Body of pancreas (tissue), 4 donors: ENCODE measurements at regions not wholly inside any gene's neighbourhood (a gene's known extent, or its start where the extent isn't known, plus 50 kb on each side); places are given as distances from the start of the nearest gene placed in this dataset.

ENCODE experiments used
- ATAC-seq: fragments of 150-250 bp; one replicate; pipeline ENCODE4 v1.9.1; 2016
- DNase-seq, 4 donors: peaks; one replicate each; pipeline ENCODE4 v3.0.0-alpha.2; 2019
- H3K27ac ChIP-seq, 4 donors: fragments of 200-600 bp; sonication (generic); 1 replicate in 3 of 4; 2 replicates in 1 of 4; pipeline versions ENCODE4 v1.5.1 to v1.6.1; 2016 to 2019; ENCODE audit warnings: mild to moderate bottlenecking in 1 of 4, mixed read lengths in 1 of 4, moderate library complexity in 1 of 4
- H3K27me3 ChIP-seq, 2 donors: fragments of 200-600 bp; sonication (generic); one replicate each; pipeline ENCODE4 v1.6.0; 2016; ENCODE audit warnings: mild to moderate bottlenecking in 1 of 2
- H3K36me3 ChIP-seq, 2 donors: fragments of 200-600 bp; sonication (generic); replicated peaks in 1 of 2; 2 replicates each; pipeline ENCODE4 v1.5.1; 2016; ENCODE audit warnings: low read depth in 2 of 2; ENCODE audit not compliant: insufficient read depth in 1 of 2
- H3K4me1 ChIP-seq: fragments of 200-600 bp; sonication (generic); one replicate; pipeline ENCODE4 v1.6.0; 2016
- H3K4me3 ChIP-seq, 2 donors: fragments of 200-600 bp; sonication (generic); 1 replicate in 1 of 2; 2 replicates in 1 of 2; pipeline ENCODE4 v1.5.1; 2016 to 2019
- H3K9me3 ChIP-seq, 3 donors: fragments of 200-600 bp; sonication (generic); 1 replicate in 2 of 3; 2 replicates in 1 of 3; pipeline ENCODE4 v1.5.1; 2016
- POLR2A ChIP-seq, 3 donors: fragments of 450-650 bp; IDR thresholded peaks; one replicate each; pipeline ENCODE4 v1.6.1; 2016; ENCODE audit warnings: antibody characterized with exemption in 3 of 3, mild to moderate bottlenecking in 2 of 3
- WGBS, 2 donors: methylation state at CpG; one replicate each; pipeline ENCODE4 v1.1.5; 2017; 5-methylcytosine and 5-hydroxymethylcytosine counted together
- intact Hi-C: fragments of 100-400 bp; cut with DNase I; formaldehyde crosslinking; loops from one replicate; pipeline ENCODE4 v1.15.1; 2023
- TF ChIP-seq, protein P1 (sequence below), 7 experiments: fragments of 450-650 bp in 4 of 7; fragments of 200-600 bp in 3 of 7; sonication (generic) in 3 of 7; IDR thresholded peaks; one replicate each; pipeline ENCODE4 v1.5.1; 2016 to 2019; ENCODE audit warnings: antibody characterized with exemption in 7 of 7

GRCh38 chr7:126228356-126229061, 1024.2 kb downstream of the GRM8 start:
- no peaks in the 10 kb centered on the region for H3K4me1 ChIP-seq
- ATAC-seq = no peak
- 74 to 75% methylated on average over 4 of the region's 4 CpGs for WGBS, 2 donors
- no peaks in the 10 kb centered on the region for H3K27me3 ChIP-seq
- no peaks in the 10 kb centered on the region for H3K36me3 ChIP-seq
- H3K9me3 ChIP-seq = no peaks in the 10 kb centered on the region
- TF ChIP-seq POLR2A (IDR thresholded peaks at IDR 0.05) = no peak
- TF ChIP-seq, protein P1, sequence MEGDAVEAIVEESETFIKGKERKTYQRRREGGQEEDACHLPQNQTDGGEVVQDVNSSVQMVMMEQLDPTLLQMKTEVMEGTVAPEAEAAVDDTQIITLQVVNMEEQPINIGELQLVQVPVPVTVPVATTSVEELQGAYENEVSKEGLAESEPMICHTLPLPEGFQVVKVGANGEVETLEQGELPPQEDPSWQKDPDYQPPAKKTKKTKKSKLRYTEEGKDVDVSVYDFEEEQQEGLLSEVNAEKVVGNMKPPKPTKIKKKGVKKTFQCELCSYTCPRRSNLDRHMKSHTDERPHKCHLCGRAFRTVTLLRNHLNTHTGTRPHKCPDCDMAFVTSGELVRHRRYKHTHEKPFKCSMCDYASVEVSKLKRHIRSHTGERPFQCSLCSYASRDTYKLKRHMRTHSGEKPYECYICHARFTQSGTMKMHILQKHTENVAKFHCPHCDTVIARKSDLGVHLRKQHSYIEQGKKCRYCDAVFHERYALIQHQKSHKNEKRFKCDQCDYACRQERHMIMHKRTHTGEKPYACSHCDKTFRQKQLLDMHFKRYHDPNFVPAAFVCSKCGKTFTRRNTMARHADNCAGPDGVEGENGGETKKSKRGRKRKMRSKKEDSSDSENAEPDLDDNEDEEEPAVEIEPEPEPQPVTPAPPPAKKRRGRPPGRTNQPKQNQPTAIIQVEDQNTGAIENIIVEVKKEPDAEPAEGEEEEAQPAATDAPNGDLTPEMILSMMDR (IDR thresholded peaks at IDR 0.05) = no peak
- H3K27ac ChIP-seq = no peak overlapping the region
- no peak overlapping the region for H3K4me3 ChIP-seq
- intact Hi-C loops = no loop called here
- no peak for DNase-seq

- H3K27ac ChIP-seq = no peak overlapping the region
- WGBS, 2 donors = 33 to 50% methylated on average over 1 of the region's 1 CpG
- TF ChIP-seq, protein P1 (IDR thresholded peaks at IDR 0.05) = no peak
- no peak for TF ChIP-seq POLR2A (IDR thresholded peaks at IDR 0.05)
- H3K27me3 ChIP-seq = no peaks in the 10 kb centered on the region
- H3K4me3 ChIP-seq = no peak overlapping the region
- H3K36me3 ChIP-seq = no peaks in the 10 kb centered on the region
- intact Hi-C loops = no loop called here
- H3K9me3 ChIP-seq = no peaks in the 10 kb centered on the region
- ATAC-seq (no peak), DNase-seq (no peak)
- H3K4me1 ChIP-seq = no peaks in the 10 kb centered on the region
These were observed 1025.1 kb downstream of the GRM8 start for GRCh38 chr7:126227643-126228042.

DNA sequence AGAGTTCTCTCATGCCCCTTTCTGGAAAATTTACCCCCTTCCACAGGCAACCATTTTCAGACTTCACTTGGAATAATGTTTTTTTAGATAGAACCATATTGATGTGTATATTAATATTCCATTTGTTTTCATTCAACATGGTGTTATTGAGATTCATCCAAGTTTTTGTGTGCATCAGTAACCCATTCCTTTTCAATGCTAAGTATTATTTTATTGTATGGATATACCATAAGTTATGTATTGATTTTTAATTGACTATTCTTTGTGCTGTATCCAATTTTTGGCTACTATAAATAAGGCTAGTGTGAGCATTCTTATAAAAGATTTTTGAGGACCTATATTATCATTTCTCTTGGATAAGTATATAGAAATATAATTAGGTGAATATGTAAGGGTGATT, 1025.7 kb downstream of the GRM8 start:
- no peaks in the 10 kb centered on the region for H3K9me3 ChIP-seq
- H3K4me1 ChIP-seq = no peaks in the 10 kb centered on the region
- intact Hi-C loops = no loop called here
- no peak overlapping the region for H3K27ac ChIP-seq
- ATAC-seq (no peak), DNase-seq (no peak)
- no peaks in the 10 kb centered on the region for H3K36me3 ChIP-seq
- H3K4me3 ChIP-seq = no peak overlapping the region
- H3K27me3 ChIP-seq = no peaks in the 10 kb centered on the region
- TF ChIP-seq, protein P1 (IDR thresholded peaks at IDR 0.05) = no peak
- no peak for TF ChIP-seq POLR2A (IDR thresholded peaks at IDR 0.05)

GRCh38 chr7:126223729-126224128, 1029.0 kb downstream of the GRM8 start:
- TF ChIP-seq POLR2A (IDR thresholded peaks at IDR 0.05) = no peak
- TF ChIP-seq, protein P1 (IDR thresholded peaks at IDR 0.05) = no peak
- intact Hi-C loops = no loop called here

DNA sequence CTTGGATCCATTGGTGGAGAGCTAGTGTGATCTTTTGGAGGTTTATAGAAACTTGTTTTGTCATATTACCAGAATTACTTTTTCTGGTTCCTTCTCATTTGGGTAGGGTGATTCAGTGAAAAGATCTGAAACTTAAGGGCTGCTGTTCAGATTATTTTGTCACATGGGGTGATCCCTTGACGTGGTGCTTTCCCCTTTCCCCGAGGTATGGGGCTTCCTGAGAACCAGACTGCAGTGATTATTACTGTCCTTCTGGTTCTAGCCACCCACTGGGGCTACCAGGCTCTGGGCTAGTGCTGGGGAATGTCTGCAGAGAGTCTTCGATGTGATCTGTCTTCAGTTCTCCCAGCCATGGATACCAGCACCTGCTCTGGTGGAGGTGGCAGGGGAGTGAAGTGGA, 1030.0 kb downstream of the GRM8 start:
- intact Hi-C loops = no loop called here
- TF ChIP-seq, protein P1 (IDR thresholded peaks at IDR 0.05) = no peak
- no peaks in the 10 kb centered on the region for H3K4me1 ChIP-seq
- H3K4me3 ChIP-seq = no peak overlapping the region
- H3K27ac ChIP-seq = no peak overlapping the region
- WGBS, 2 donors = 44 to 59% methylated on average over 3 of the region's 3 CpGs
- no peaks in the 10 kb centered on the region for H3K36me3 ChIP-seq
- H3K27me3 ChIP-seq = no peaks in the 10 kb centered on the region
- H3K9me3 ChIP-seq = no peaks in the 10 kb centered on the region
- DNase-seq (no peak), ATAC-seq (no peak)

More at GRCh38 chr7:126223729-126224128, 1029.0 kb downstream of the GRM8 start:
- Histone ChIP-seq H3K27me3 (no peaks in the 10 kb centered on the region), H3K36me3 (no peaks in the 10 kb centered on the region), H3K4me1 (no peaks in the 10 kb centered on the region), H3K27ac (no peak overlapping the region), H3K4me3 (no peak overlapping the region), H3K9me3 (no peaks in the 10 kb centered on the region)
- DNase-seq = no peak
- 68 to 82% methylated on average over 3 of the region's 3 CpGs for WGBS, 2 donors
- no peak for ATAC-seq
